Fibroblast of lung (primary cell): ENCODE measurements at regions not wholly inside any gene's neighbourhood (a gene's known extent, or its start where the extent isn't known, plus 50 kb on each side); places are given as distances from the start of the nearest gene placed in this dataset.

Experiments used
- DNase-seq, 2 donors: peaks; one replicate each; pipeline versions ENCODE4 v3.0.0 to v3.0.0-alpha.2; 2010; ENCODE audit warnings: low read depth in 2 of 2
- H2AFZ ChIP-seq: 2 replicates; pipeline ENCODE4 v1.5.1; 2012; ENCODE audit warnings: low read length, control low read depth, inconsistent platforms
- H3K27ac ChIP-seq: 2 replicates; pipeline ENCODE4 v1.5.1; 2011; ENCODE audit warnings: low read length, control low read depth; ENCODE audit not compliant: insufficient read depth
- H3K27me3 ChIP-seq: 2 replicates; pipeline ENCODE4 v1.5.1; 2011; ENCODE audit warnings: mild to moderate bottlenecking, low read length; ENCODE audit not compliant: control insufficient read depth, insufficient read depth
- H3K36me3 ChIP-seq: 2 replicates; pipeline ENCODE4 v1.5.1; 2011; ENCODE audit warnings: low read length; ENCODE audit not compliant: control insufficient read depth, insufficient read depth
- H3K4me1 ChIP-seq: 2 replicates; pipeline ENCODE4 v1.5.1; 2011; ENCODE audit warnings: low read length; ENCODE audit not compliant: control insufficient read depth, insufficient read depth; ENCODE audit errors: extremely low read depth
- H3K4me2 ChIP-seq: 2 replicates; pipeline ENCODE4 v1.5.1; 2011; ENCODE audit warnings: low read length, control low read depth; ENCODE audit not compliant: insufficient read depth; ENCODE audit errors: extremely low read depth
- H3K4me3 ChIP-seq, 4 experiments: fragments of 200-600 bp in 1 of 4; sonication (generic) in 1 of 4; replicated peaks in 1 of 4; 2 replicates each; pipeline ENCODE4 v1.5.1; 2011 to 2016; ENCODE audit warnings: low read length in 4 of 4, low read depth in 3 of 4, mild to moderate bottlenecking in 3 of 4, control low read depth in 2 of 4, inconsistent platforms in 1 of 4, mixed read lengths in 1 of 4; ENCODE audit not compliant: insufficient read depth in 1 of 4; ENCODE audit errors: control extremely low read depth in 1 of 4
- H3K79me2 ChIP-seq: 2 replicates; pipeline ENCODE4 v1.5.1; 2012; ENCODE audit warnings: mild to moderate bottlenecking, low read length, inconsistent platforms; ENCODE audit not compliant: control insufficient read depth, insufficient read depth
- H3K9ac ChIP-seq: 2 replicates; pipeline ENCODE4 v1.5.1; 2011; ENCODE audit warnings: mild to moderate bottlenecking, low read length, control low read depth; ENCODE audit not compliant: insufficient read depth
- H3K9me3 ChIP-seq: 2 replicates; pipeline ENCODE4 v1.5.1; 2012; ENCODE audit warnings: low read depth, low read length; ENCODE audit not compliant: control insufficient read depth, insufficient read depth
- H4K20me1 ChIP-seq: 2 replicates; pipeline ENCODE4 v1.5.1; 2011; ENCODE audit warnings: low read length; ENCODE audit not compliant: control insufficient read depth, insufficient read depth; ENCODE audit errors: extremely low read depth
- CTCF ChIP-seq, 2 donors: IDR thresholded peaks in 1 of 2; conservative IDR thresholded peaks in 1 of 2; 1 replicate in 1 of 2; 2 replicates in 1 of 2; pipeline ENCODE4 v1.5.1; 2011 to 2012; ENCODE audit warnings: low read length in 2 of 2, control low read depth in 1 of 2, inconsistent platforms in 1 of 2, low read depth in 1 of 2, mild to moderate bottlenecking in 1 of 2
- EZH2 ChIP-seq: IDR thresholded peaks from 2 replicates; pipeline ENCODE4 v1.5.1; 2012; ENCODE audit warnings: low read length, control low read depth, mild to moderate bottlenecking; ENCODE audit errors: missing control alignments

- H3K36me3 ChIP-seq: no peaks in the 10 kb centered on the region
- no peak overlapping the region for H2AFZ ChIP-seq
- TF ChIP-seq CTCF (conservative IDR thresholded peaks at IDR 0.05 in 1 of 2, IDR thresholded peaks at IDR 0.05 in 1 of 2; ENCODE audit: low read depth in 1 of 2, low read length in 2 of 2) (no peak), EZH2 (no peak)
- DNase-seq: no peak
- no peak overlapping the region for H3K4me3 ChIP-seq
- H3K4me2 ChIP-seq: no peak overlapping the region
- H3K79me2 ChIP-seq: no peaks in the 10 kb centered on the region
- no peaks in the 10 kb centered on the region for H3K4me1 ChIP-seq
- no peaks in the 10 kb centered on the region for H3K9me3 ChIP-seq
- no peak overlapping the region for H3K27ac ChIP-seq
- H3K9ac ChIP-seq: no peak overlapping the region
- no peaks in the 10 kb centered on the region for H4K20me1 ChIP-seq
- H3K27me3 ChIP-seq: no peaks in the 10 kb centered on the region
Observed at GRCh38 chrX:95791876-95792275, 892.8 kb upstream of the DIAPH2 start.

GRCh38 chrX:95797344-95797743 is 887.3 kb upstream of the DIAPH2 start:
- no peak overlapping the region for H3K4me2 ChIP-seq
- TF ChIP-seq EZH2: no peak
- no peak for TF ChIP-seq CTCF (conservative IDR thresholded peaks at IDR 0.05 in 1 of 2, IDR thresholded peaks at IDR 0.05 in 1 of 2; ENCODE audit: low read depth in 1 of 2, low read length in 2 of 2)
- H3K79me2 ChIP-seq: no peaks in the 10 kb centered on the region
- no peak overlapping the region for H3K9ac ChIP-seq
- H4K20me1 ChIP-seq: no peaks in the 10 kb centered on the region
- H3K27me3 ChIP-seq: no peaks in the 10 kb centered on the region
- H3K4me3 ChIP-seq: no peak overlapping the region
- no peak overlapping the region for H2AFZ ChIP-seq
- DNase-seq: no peak
- no peak overlapping the region for H3K27ac ChIP-seq
- no peaks in the 10 kb centered on the region for H3K9me3 ChIP-seq
- no peaks in the 10 kb centered on the region for H3K4me1 ChIP-seq
- no peaks in the 10 kb centered on the region for H3K36me3 ChIP-seq

GRCh38 chrX:95823796-95824195 is 860.8 kb upstream of the DIAPH2 start:
- Histone ChIP-seq H3K9ac (no peak overlapping the region), H3K4me2 (no peak overlapping the region), H3K27ac (no peak overlapping the region), H2AFZ (no peak overlapping the region), H3K4me3 (no peak overlapping the region), H4K20me1 (no peaks in the 10 kb centered on the region), H3K9me3 (no peaks in the 10 kb centered on the region), H3K36me3 (no peaks in the 10 kb centered on the region), H3K79me2 (no peaks in the 10 kb centered on the region), H3K27me3 (no peaks in the 10 kb centered on the region), H3K4me1 (no peaks in the 10 kb centered on the region)
- DNase-seq: no peak
- TF ChIP-seq EZH2 (no peak), CTCF (conservative IDR thresholded peaks at IDR 0.05 in 1 of 2, IDR thresholded peaks at IDR 0.05 in 1 of 2; ENCODE audit: low read depth in 1 of 2, low read length in 2 of 2) (no peak)
